ENCODE measurements at regions not wholly inside any gene's neighbourhood (a gene's known extent, or its start where the extent isn't known, plus 50 kb on each side); places are given as distances from the start of the nearest gene placed in this dataset.

DNA sequence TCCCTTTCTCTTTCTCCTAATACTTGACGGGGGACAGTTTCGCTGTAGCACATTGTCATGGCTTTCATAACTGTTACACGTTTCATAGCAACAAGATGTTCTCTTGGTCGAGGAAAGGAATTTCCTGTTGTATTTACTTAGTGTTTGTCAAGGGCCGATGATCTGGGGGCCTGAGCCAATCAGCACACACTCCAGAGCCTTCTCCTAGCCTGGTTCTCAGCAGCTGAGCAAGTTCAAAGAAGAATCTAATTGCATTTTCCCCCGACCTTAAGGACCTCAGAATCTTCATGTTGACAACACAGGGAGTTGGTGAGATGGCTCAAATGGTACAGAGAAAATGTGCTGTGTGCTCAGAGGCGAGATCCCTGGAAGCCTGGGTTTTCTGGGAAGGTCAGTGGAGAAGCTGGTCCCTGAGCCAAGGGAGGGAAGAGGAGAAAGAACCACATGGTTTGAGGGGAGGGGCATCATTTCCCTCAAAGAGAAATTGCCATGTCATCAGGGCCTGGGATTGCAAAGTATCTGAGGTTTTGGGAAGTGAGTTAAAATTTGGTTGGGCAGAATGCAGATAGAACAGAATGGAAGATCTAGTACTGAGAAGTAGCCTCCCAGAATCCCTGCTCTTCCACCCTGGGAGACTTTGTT lies 76.9 kb upstream of the AGAP1 start:
- TF ChIP-seq EP300 (IDR thresholded peaks at IDR 0.05; ENCODE audit: borderline replicate concordance in 1 of 2, low read depth in 2 of 2, low read length in 2 of 2) = no peak
- no peak for TF ChIP-seq PHF8 (conservative IDR thresholded peaks at IDR 0.05; ENCODE audit: low read depth, low read length)
- TF ChIP-seq, protein P1, sequence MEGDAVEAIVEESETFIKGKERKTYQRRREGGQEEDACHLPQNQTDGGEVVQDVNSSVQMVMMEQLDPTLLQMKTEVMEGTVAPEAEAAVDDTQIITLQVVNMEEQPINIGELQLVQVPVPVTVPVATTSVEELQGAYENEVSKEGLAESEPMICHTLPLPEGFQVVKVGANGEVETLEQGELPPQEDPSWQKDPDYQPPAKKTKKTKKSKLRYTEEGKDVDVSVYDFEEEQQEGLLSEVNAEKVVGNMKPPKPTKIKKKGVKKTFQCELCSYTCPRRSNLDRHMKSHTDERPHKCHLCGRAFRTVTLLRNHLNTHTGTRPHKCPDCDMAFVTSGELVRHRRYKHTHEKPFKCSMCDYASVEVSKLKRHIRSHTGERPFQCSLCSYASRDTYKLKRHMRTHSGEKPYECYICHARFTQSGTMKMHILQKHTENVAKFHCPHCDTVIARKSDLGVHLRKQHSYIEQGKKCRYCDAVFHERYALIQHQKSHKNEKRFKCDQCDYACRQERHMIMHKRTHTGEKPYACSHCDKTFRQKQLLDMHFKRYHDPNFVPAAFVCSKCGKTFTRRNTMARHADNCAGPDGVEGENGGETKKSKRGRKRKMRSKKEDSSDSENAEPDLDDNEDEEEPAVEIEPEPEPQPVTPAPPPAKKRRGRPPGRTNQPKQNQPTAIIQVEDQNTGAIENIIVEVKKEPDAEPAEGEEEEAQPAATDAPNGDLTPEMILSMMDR (IDR thresholded peaks at IDR 0.05; ENCODE audit: control extremely low read depth in 1 of 3, insufficient read depth in 1 of 3, low read depth in 1 of 3, low read length in 3 of 3) = no peak
- no peak for TF ChIP-seq JUND (IDR thresholded peaks at IDR 0.05; ENCODE audit: low read length)
- no peak for TF ChIP-seq SRF (IDR thresholded peaks at IDR 0.05; ENCODE audit: low read depth, low read length)
- TF ChIP-seq ZNF274 (IDR thresholded peaks at IDR 0.05; ENCODE audit: borderline replicate concordance, extremely low read depth, low read length) = no peak
- no peak for TF ChIP-seq MAFK (IDR thresholded peaks at IDR 0.05; ENCODE audit: low read depth, low read length)
- TF ChIP-seq CHD1 (IDR thresholded peaks at IDR 0.05; ENCODE audit: low read depth, low read length) = no peak
- no peak for TF ChIP-seq SP1 (IDR thresholded peaks at IDR 0.05; ENCODE audit: low read depth, low read length)
- TF ChIP-seq CHD2 (IDR thresholded peaks at IDR 0.05; ENCODE audit: low read length) = no peak
- TF ChIP-seq GABPA (IDR thresholded peaks at IDR 0.05; ENCODE audit: borderline replicate concordance, insufficient read depth, low read length) = no peak
- no peak for TF ChIP-seq HDAC2 (IDR thresholded peaks at IDR 0.05; ENCODE audit: borderline replicate concordance in 1 of 2, low read depth in 2 of 2, low read length in 2 of 2)
- TF ChIP-seq POLR2A (IDR thresholded peaks at IDR 0.05; ENCODE audit: control extremely low read depth in 1 of 2, low read depth in 2 of 2, low read length in 2 of 2) = no peak
